ENCODE measurements at regions not wholly inside any gene's neighbourhood (a gene's known extent, or its start where the extent isn't known, plus 50 kb on each side); places are given as distances from the start of the nearest gene placed in this dataset.
"Not testable (repeated sequence)": the region's sequence is repeated elsewhere in the genome, so short reads cannot be mapped to it uniquely, and the experiment has no call there.

- H3K27me3 Mint-ChIP-seq: peaks cover 13% of the 10 kb centered on the region
- peaks cover 7% of the 10 kb centered on the region for H3K9me3 Mint-ChIP-seq
- H3K4me3 Mint-ChIP-seq: no peak overlapping the region
- DNase-seq (ENCODE audit: extremely low spot score, unreplicated experiment): no peak
- H3K4me1 Mint-ChIP-seq (ENCODE audit: unreplicated experiment): no peaks in the 10 kb centered on the region
- H3K36me3 Mint-ChIP-seq: no peaks in the 10 kb centered on the region
- no peak overlapping the region for H3K27ac Mint-ChIP-seq
- no peak for TF ChIP-seq CTCF (conservative IDR thresholded peaks at IDR 0.05)
Measured at GRCh38 chr13:109312399-109312798, 474.0 kb downstream of the IRS2 start.

- not testable (repeated sequence) for H3K36me3 Mint-ChIP-seq; H3K9me3 Mint-ChIP-seq; H3K27ac Mint-ChIP-seq; H3K4me3 Mint-ChIP-seq; H3K4me1 Mint-ChIP-seq (ENCODE audit: unreplicated experiment)
- DNase-seq (ENCODE audit: extremely low spot score, unreplicated experiment): peak; percentile 53
- peaks cover 12% of the 10 kb centered on the region for H3K27me3 Mint-ChIP-seq
Measured at GRCh38 chr13:109311431-109311976, 474.9 kb downstream of the IRS2 start.

- peaks cover 8% of the 10 kb centered on the region for H3K27me3 Mint-ChIP-seq
- H3K27ac Mint-ChIP-seq: peak overlapping the region; percentile 63
- H3K4me1 Mint-ChIP-seq (ENCODE audit: unreplicated experiment): no peaks in the 10 kb centered on the region
- TF ChIP-seq CTCF (conservative IDR thresholded peaks at IDR 0.05): no peak
- H3K9me3 Mint-ChIP-seq: peaks cover 3% of the 10 kb centered on the region
- no peaks in the 10 kb centered on the region for H3K36me3 Mint-ChIP-seq
- no peak overlapping the region for H3K4me3 Mint-ChIP-seq
- no peak for DNase-seq (ENCODE audit: extremely low spot score, unreplicated experiment)
Measured at GRCh38 chr13:109309625-109310363, 476.6 kb downstream of the IRS2 start.

- H3K27me3 Mint-ChIP-seq: peaks cover 8% of the 10 kb centered on the region
- H3K9me3 Mint-ChIP-seq: no peaks in the 10 kb centered on the region
- no peak overlapping the region for H3K27ac Mint-ChIP-seq
- H3K36me3 Mint-ChIP-seq: no peaks in the 10 kb centered on the region
- no peak overlapping the region for H3K4me3 Mint-ChIP-seq
- no peak for DNase-seq (ENCODE audit: extremely low spot score, unreplicated experiment)
- no peaks in the 10 kb centered on the region for H3K4me1 Mint-ChIP-seq (ENCODE audit: unreplicated experiment)
- TF ChIP-seq CTCF (conservative IDR thresholded peaks at IDR 0.05): no peak
Measured at GRCh38 chr13:109307027-109307426, 479.4 kb downstream of the IRS2 start.

- Mint-ChIP-seq H3K4me3 (no peak overlapping the region), H3K9me3 (no peaks in the 10 kb centered on the region), H3K4me1 (ENCODE audit: unreplicated experiment) (no peaks in the 10 kb centered on the region), H3K36me3 (no peaks in the 10 kb centered on the region), H3K27me3 (no peaks in the 10 kb centered on the region), H3K27ac (no peak overlapping the region)
- TF ChIP-seq CTCF (conservative IDR thresholded peaks at IDR 0.05): no peak
- DNase-seq (ENCODE audit: extremely low spot score, unreplicated experiment): no peak
Measured at GRCh38 chr13:109301726-109302125, 484.7 kb downstream of the IRS2 start.

- no peaks in the 10 kb centered on the region for H3K27me3 Mint-ChIP-seq
- no peaks in the 10 kb centered on the region for H3K9me3 Mint-ChIP-seq
- H3K4me1 Mint-ChIP-seq (ENCODE audit: unreplicated experiment): no peaks in the 10 kb centered on the region
- no peak overlapping the region for H3K27ac Mint-ChIP-seq
- H3K4me3 Mint-ChIP-seq: no peak overlapping the region
- DNase-seq (ENCODE audit: extremely low spot score, unreplicated experiment): no peak
- TF ChIP-seq CTCF (conservative IDR thresholded peaks at IDR 0.05): no peak
- no peaks in the 10 kb centered on the region for H3K36me3 Mint-ChIP-seq
Measured at GRCh38 chr13:109301276-109301675, 485.1 kb downstream of the IRS2 start.

Data from type B pancreatic cell (in vitro differentiated cells).